Dedifferentiated amniotic fluid mesenchymal stem cell (primary cell): ENCODE measurements at regions not wholly inside any gene's neighbourhood (a gene's known extent, or its start where the extent isn't known, plus 50 kb on each side); places are given as distances from the start of the nearest gene placed in this dataset.

ENCODE experiments used
- DNase-seq: peaks from one replicate; pipeline ENCODE4 v3.0.0-alpha.2; 2016; ENCODE audit errors: extremely low spot score

- DNase-seq, result no peak
Observed at GRCh38 chr2:126827371-126827770, 71.3 kb upstream of the TEX51 start.

GRCh38 chr2:126828051-126828450 is 70.6 kb upstream of the TEX51 start:
- no peak for DNase-seq

GRCh38 chr2:126828491-126828890 is 70.2 kb upstream of the TEX51 start:
- no peak for DNase-seq

GRCh38 chr2:126831234-126832005 is 67.3 kb upstream of the TEX51 start:
- DNase-seq, result no peak

- DNase-seq, result no peak
Observed at GRCh38 chr2:126832014-126832413, 66.7 kb upstream of the TEX51 start.

- DNase-seq, result no peak
Observed at GRCh38 chr2:126832757-126833156, 65.9 kb upstream of the TEX51 start.

- DNase-seq, result no peak
Observed at GRCh38 chr2:126834006-126834659, 64.6 kb upstream of the TEX51 start.

- no peak for DNase-seq
Observed at GRCh38 chr2:126835261-126835660, 63.4 kb upstream of the TEX51 start.

GRCh38 chr2:126835831-126836230 is 62.9 kb upstream of the TEX51 start:
- no peak for DNase-seq

- no peak for DNase-seq
Observed at GRCh38 chr2:126836761-126837679, 61.7 kb upstream of the TEX51 start.

GRCh38 chr2:126837966-126838715 is 60.5 kb upstream of the TEX51 start:
- no peak for DNase-seq

GRCh38 chr2:126838716-126838985 is 60.0 kb upstream of the TEX51 start:
- no peak for DNase-seq

GRCh38 chr2:126839796-126840195 is 58.9 kb upstream of the TEX51 start:
- no peak for DNase-seq

GRCh38 chr2:126843081-126843480 is 55.6 kb upstream of the TEX51 start:
- no peak for DNase-seq

GRCh38 chr2:126846241-126846640 is 52.4 kb upstream of the TEX51 start:
- DNase-seq, result no peak
